ENCODE measurements at regions not wholly inside any gene's neighbourhood (a gene's known extent, or its start where the extent isn't known, plus 50 kb on each side); places are given as distances from the start of the nearest gene placed in this dataset.

GRCh38 chr9:17083258-17083657 lies 51.6 kb upstream of the CNTLN start:
- no peaks in the 10 kb centered on the region for H4K20me1 ChIP-seq (ENCODE audit: control insufficient read depth, extremely low read depth, insufficient read depth, low read length)
- TF ChIP-seq EZH2 (IDR thresholded peaks at IDR 0.05; ENCODE audit: low read length, missing control alignments) (no peak), CTCF (conservative IDR thresholded peaks at IDR 0.05 in 1 of 2, IDR thresholded peaks at IDR 0.05 in 1 of 2; ENCODE audit: low read depth in 1 of 2, low read length in 2 of 2) (no peak)

GRCh38 chr9:17082343-17083064 lies 52.3 kb upstream of the CNTLN start:
- no peaks in the 10 kb centered on the region for H3K36me3 ChIP-seq (ENCODE audit: control insufficient read depth, insufficient read depth, low read length)
- H2AFZ ChIP-seq (ENCODE audit: low read length): peak overlapping the region; percentile 66
- H3K27ac ChIP-seq (ENCODE audit: insufficient read depth, low read length): no peak overlapping the region
- no peak for TF ChIP-seq EZH2 (IDR thresholded peaks at IDR 0.05; ENCODE audit: low read length, missing control alignments)
- TF ChIP-seq CTCF (conservative IDR thresholded peaks at IDR 0.05 in 1 of 2, IDR thresholded peaks at IDR 0.05 in 1 of 2; ENCODE audit: low read depth in 1 of 2, low read length in 2 of 2): peak; percentile 14 to 36
- H3K4me1 ChIP-seq (ENCODE audit: control insufficient read depth, extremely low read depth, insufficient read depth, low read length): no peaks in the 10 kb centered on the region
- no peaks in the 10 kb centered on the region for H3K79me2 ChIP-seq (ENCODE audit: control insufficient read depth, insufficient read depth, low read length)
- peak; percentile 57 to 61 for DNase-seq (ENCODE audit: low read depth in 2 of 2)
- no peak overlapping the region for H3K4me3 ChIP-seq (replicated peaks in 1 of 4; ENCODE audit: control extremely low read depth in 1 of 4, insufficient read depth in 1 of 4, low read depth in 3 of 4, low read length in 4 of 4)
- H3K27me3 ChIP-seq (ENCODE audit: control insufficient read depth, insufficient read depth, low read length): no peaks in the 10 kb centered on the region
- no peaks in the 10 kb centered on the region for H3K9me3 ChIP-seq (ENCODE audit: control insufficient read depth, insufficient read depth, low read depth, low read length)
- H4K20me1 ChIP-seq (ENCODE audit: control insufficient read depth, extremely low read depth, insufficient read depth, low read length): no peaks in the 10 kb centered on the region
- H3K4me2 ChIP-seq (ENCODE audit: extremely low read depth, insufficient read depth, low read length): no peak overlapping the region
- H3K9ac ChIP-seq (ENCODE audit: insufficient read depth, low read length): no peak overlapping the region

More at GRCh38 chr9:17083258-17083657, 51.6 kb upstream of the CNTLN start:
- no peak overlapping the region for H3K9ac ChIP-seq (ENCODE audit: insufficient read depth, low read length)
- H3K79me2 ChIP-seq (ENCODE audit: control insufficient read depth, insufficient read depth, low read length): no peaks in the 10 kb centered on the region
- no peaks in the 10 kb centered on the region for H3K9me3 ChIP-seq (ENCODE audit: control insufficient read depth, insufficient read depth, low read depth, low read length)
- no peaks in the 10 kb centered on the region for H3K27me3 ChIP-seq (ENCODE audit: control insufficient read depth, insufficient read depth, low read length)
- no peaks in the 10 kb centered on the region for H3K36me3 ChIP-seq (ENCODE audit: control insufficient read depth, insufficient read depth, low read length)
- no peaks in the 10 kb centered on the region for H3K4me1 ChIP-seq (ENCODE audit: control insufficient read depth, extremely low read depth, insufficient read depth, low read length)
- H2AFZ ChIP-seq (ENCODE audit: low read length): no peak overlapping the region
- H3K27ac ChIP-seq (ENCODE audit: insufficient read depth, low read length): no peak overlapping the region
- H3K4me2 ChIP-seq (ENCODE audit: extremely low read depth, insufficient read depth, low read length): no peak overlapping the region
- H3K4me3 ChIP-seq (replicated peaks in 1 of 4; ENCODE audit: control extremely low read depth in 1 of 4, insufficient read depth in 1 of 4, low read depth in 3 of 4, low read length in 4 of 4): no peak overlapping the region
- peak in 1 of 2 donors; percentile 39 for DNase-seq (ENCODE audit: low read depth in 2 of 2)

- Histone ChIP-seq H3K36me3 (ENCODE audit: control insufficient read depth, insufficient read depth, low read length) (no peaks in the 10 kb centered on the region), H3K27me3 (ENCODE audit: control insufficient read depth, insufficient read depth, low read length) (no peaks in the 10 kb centered on the region), H3K79me2 (ENCODE audit: control insufficient read depth, insufficient read depth, low read length) (no peaks in the 10 kb centered on the region), H3K4me1 (ENCODE audit: control insufficient read depth, extremely low read depth, insufficient read depth, low read length) (no peaks in the 10 kb centered on the region), H3K4me2 (ENCODE audit: extremely low read depth, insufficient read depth, low read length) (no peak overlapping the region), H3K27ac (ENCODE audit: insufficient read depth, low read length) (no peak overlapping the region), H3K9ac (ENCODE audit: insufficient read depth, low read length) (no peak overlapping the region), H4K20me1 (ENCODE audit: control insufficient read depth, extremely low read depth, insufficient read depth, low read length) (no peaks in the 10 kb centered on the region), H3K9me3 (ENCODE audit: control insufficient read depth, insufficient read depth, low read depth, low read length) (no peaks in the 10 kb centered on the region), H2AFZ (ENCODE audit: low read length) (no peak overlapping the region), H3K4me3 (replicated peaks in 1 of 4; ENCODE audit: control extremely low read depth in 1 of 4, insufficient read depth in 1 of 4, low read depth in 3 of 4, low read length in 4 of 4) (no peak overlapping the region)
- TF ChIP-seq EZH2 (IDR thresholded peaks at IDR 0.05; ENCODE audit: low read length, missing control alignments) (no peak), CTCF (conservative IDR thresholded peaks at IDR 0.05 in 1 of 2, IDR thresholded peaks at IDR 0.05 in 1 of 2; ENCODE audit: low read depth in 1 of 2, low read length in 2 of 2) (no peak)
- no peak for DNase-seq (ENCODE audit: low read depth in 2 of 2)
Observed at GRCh38 chr9:17081814-17082213, 53.0 kb upstream of the CNTLN start.

Data from fibroblast of lung (primary cell).